Stimulated activated naive CD4-positive, alpha-beta T cell treated with Interleukin-2 at 50 U/mL for 16 hours (primary cell): ENCODE measurements at regions not wholly inside any gene's neighbourhood (a gene's known extent, or its start where the extent isn't known, plus 50 kb on each side); places are given as distances from the start of the nearest gene placed in this dataset.

Source experiments
- DNase-seq: peaks from one replicate; lab custom pipeline; 2025; lab: John Stamatoyannopoulos, UW

GRCh38 chr22:47674600-47674999, 912.1 kb downstream of the TBC1D22A start:
- DNase-seq = no peak

- no peak for DNase-seq
Measured at GRCh38 chr22:47673557-47673956, 911.1 kb downstream of the TBC1D22A start.

- no peak for DNase-seq
Measured at GRCh38 chr22:47672526-47672925, 910.1 kb downstream of the TBC1D22A start.

- DNase-seq = no peak
Measured at GRCh38 chr22:47665151-47665550, 902.7 kb downstream of the TBC1D22A start.

- no peak for DNase-seq
Measured at GRCh38 chr22:47663615-47664605, 901.5 kb downstream of the TBC1D22A start.

GRCh38 chr22:47659467-47660223, 897.2 kb downstream of the TBC1D22A start:
- DNase-seq = no peak

- DNase-seq = no peak
Measured at GRCh38 chr22:47658182-47658581, 895.7 kb downstream of the TBC1D22A start.

GRCh38 chr22:47657224-47657623, 894.8 kb downstream of the TBC1D22A start:
- DNase-seq = no peak

GRCh38 chr22:47656806-47657205, 894.4 kb downstream of the TBC1D22A start:
- no peak for DNase-seq

- DNase-seq = no peak
Measured at GRCh38 chr22:47655930-47656329, 893.5 kb downstream of the TBC1D22A start.

GRCh38 chr22:47654922-47655491, 892.6 kb downstream of the TBC1D22A start:
- no peak for DNase-seq

GRCh38 chr22:47653921-47654320, 891.5 kb downstream of the TBC1D22A start:
- DNase-seq = no peak

GRCh38 chr22:47651216-47651987, 889.0 kb downstream of the TBC1D22A start:
- no peak for DNase-seq

- DNase-seq = no peak
Measured at GRCh38 chr22:47647720-47648119, 885.3 kb downstream of the TBC1D22A start.

- no peak for DNase-seq
Measured at GRCh38 chr22:47647181-47647580, 884.7 kb downstream of the TBC1D22A start.

GRCh38 chr22:47645923-47646322, 883.5 kb downstream of the TBC1D22A start:
- DNase-seq = no peak

GRCh38 chr22:47645450-47645914, 883.0 kb downstream of the TBC1D22A start:
- no peak for DNase-seq

- DNase-seq = no peak
Measured at GRCh38 chr22:47634347-47634746, 871.9 kb downstream of the TBC1D22A start.

GRCh38 chr22:47633111-47633510, 870.7 kb downstream of the TBC1D22A start:
- DNase-seq = no peak

GRCh38 chr22:47632701-47633100, 870.3 kb downstream of the TBC1D22A start:
- no peak for DNase-seq

- DNase-seq = no peak
Measured at GRCh38 chr22:47631571-47632102, 869.2 kb downstream of the TBC1D22A start.
